ENCODE measurements at regions not wholly inside any gene's neighbourhood (a gene's known extent, or its start where the extent isn't known, plus 50 kb on each side); places are given as distances from the start of the nearest gene placed in this dataset.
A peak's percentile ranks its signal among the peaks of the same experiment; 100 is the strongest.

- H3K27me3 Mint-ChIP-seq: peaks cover under 1 to 21% (median 6%) of the 10 kb centered on the region in 3 donors
- H3K36me3 Mint-ChIP-seq: no peaks in the 10 kb centered on the region
- peaks cover 0 to 16% (median 0%) of the 10 kb centered on the region in 7 donors for H3K9me3 Mint-ChIP-seq
- no peak for ATAC-seq (ENCODE audit: low read depth in 2 of 2)
- no peak overlapping the region for H3K27ac Mint-ChIP-seq
- no peak for DNase-seq
- no peaks in the 10 kb centered on the region for H3K4me1 Mint-ChIP-seq
- H3K4me3 Mint-ChIP-seq: no peak overlapping the region
These were observed 343.4 kb downstream of the CDK5RAP2 start for GRCh38 chr9:120236596-120236995.

- Mint-ChIP-seq H3K9me3 (peaks cover 0 to 11% (median 0%) of the 10 kb centered on the region in 7 donors), H3K27ac (no peak overlapping the region), H3K27me3 (peaks cover 0 to 13% (median 5%) of the 10 kb centered on the region in 3 donors), H3K36me3 (no peaks in the 10 kb centered on the region), H3K4me1 (no peaks in the 10 kb centered on the region), H3K4me3 (no peak overlapping the region)
- DNase-seq: no peak
- no peak for ATAC-seq (ENCODE audit: low read depth in 2 of 2)
These were observed 344.9 kb downstream of the CDK5RAP2 start for GRCh38 chr9:120235081-120235480.

GRCh38 chr9:120230227-120230626, 349.7 kb downstream of the CDK5RAP2 start:
- Mint-ChIP-seq H3K27ac (no peak overlapping the region), H3K4me3 (no peak overlapping the region), H3K9me3 (peaks cover 0 to 9% (median 0%) of the 10 kb centered on the region in 7 donors), H3K4me1 (no peaks in the 10 kb centered on the region), H3K27me3 (peaks cover 5 to 13% (median 11%) of the 10 kb centered on the region in 3 donors), H3K36me3 (no peaks in the 10 kb centered on the region)
- DNase-seq (no peak), ATAC-seq (ENCODE audit: low read depth in 2 of 2) (no peak)

GRCh38 chr9:120221844-120222243, 358.1 kb downstream of the CDK5RAP2 start:
- Mint-ChIP-seq H3K27ac (no peak overlapping the region), H3K27me3 (peaks cover 0 to 14% (median 5%) of the 10 kb centered on the region in 3 donors), H3K36me3 (no peaks in the 10 kb centered on the region), H3K4me1 (no peaks in the 10 kb centered on the region), H3K4me3 (no peak overlapping the region), H3K9me3 (peaks cover 0 to 6% (median 2%) of the 10 kb centered on the region in 7 donors)
- ATAC-seq (ENCODE audit: low read depth in 2 of 2) (no peak), DNase-seq (no peak)

- Mint-ChIP-seq H3K4me3 (no peak overlapping the region), H3K4me1 (no peaks in the 10 kb centered on the region), H3K9me3 (peaks cover 0 to 19% (median 2%) of the 10 kb centered on the region in 7 donors), H3K27ac (no peak overlapping the region), H3K36me3 (no peaks in the 10 kb centered on the region), H3K27me3 (peaks cover 10 to 14% (median 12%) of the 10 kb centered on the region in 3 donors)
- ATAC-seq (ENCODE audit: low read depth in 2 of 2) (no peak), DNase-seq (no peak)
These were observed 365.6 kb downstream of the CDK5RAP2 start for GRCh38 chr9:120214332-120214731.

GRCh38 chr9:120212853-120213200, 367.1 kb downstream of the CDK5RAP2 start:
- DNase-seq (no peak), ATAC-seq (ENCODE audit: low read depth in 2 of 2) (no peak)
- Mint-ChIP-seq H3K36me3 (no peaks in the 10 kb centered on the region), H3K4me1 (no peaks in the 10 kb centered on the region), H3K9me3 (peaks cover 0 to 15% (median 2%) of the 10 kb centered on the region in 7 donors), H3K27me3 (peaks cover 10 to 19% (median 12%) of the 10 kb centered on the region in 3 donors), H3K4me3 (no peak overlapping the region), H3K27ac (no peak overlapping the region)

GRCh38 chr9:120212153-120212852, 367.7 kb downstream of the CDK5RAP2 start:
- ATAC-seq (ENCODE audit: low read depth in 2 of 2): no peak
- Mint-ChIP-seq H3K27ac (no peak overlapping the region), H3K9me3 (peaks cover 0 to 13% (median 2%) of the 10 kb centered on the region in 7 donors), H3K4me1 (no peaks in the 10 kb centered on the region), H3K36me3 (no peaks in the 10 kb centered on the region), H3K4me3 (no peak overlapping the region), H3K27me3 (peaks cover 10 to 22% (median 12%) of the 10 kb centered on the region in 3 donors)
- DNase-seq: no peak

- ATAC-seq (ENCODE audit: low read depth in 2 of 2): no peak
- Mint-ChIP-seq H3K4me3 (no peak overlapping the region), H3K27me3 (peaks cover 10 to 22% (median 12%) of the 10 kb centered on the region in 3 donors), H3K4me1 (no peaks in the 10 kb centered on the region), H3K36me3 (no peaks in the 10 kb centered on the region), H3K9me3 (peaks cover 0 to 13% (median 2%) of the 10 kb centered on the region in 7 donors), H3K27ac (no peak overlapping the region)
- DNase-seq: no peak
These were observed 369.7 kb downstream of the CDK5RAP2 start for GRCh38 chr9:120210274-120210673.

- ATAC-seq (ENCODE audit: low read depth in 2 of 2) (no peak), DNase-seq (no peak)
- Mint-ChIP-seq H3K27ac (no peak overlapping the region), H3K27me3 (peaks cover 0 to 9% (median 7%) of the 10 kb centered on the region in 3 donors), H3K36me3 (no peaks in the 10 kb centered on the region), H3K4me1 (no peaks in the 10 kb centered on the region), H3K4me3 (no peak overlapping the region), H3K9me3 (peaks cover 0 to 9% (median 4%) of the 10 kb centered on the region in 7 donors)
These were observed 376.9 kb downstream of the CDK5RAP2 start for GRCh38 chr9:120202856-120203654.

- H3K27me3 Mint-ChIP-seq: peaks cover 5 to 8% (median 7%) of the 10 kb centered on the region in 3 donors
- no peak overlapping the region for H3K4me3 Mint-ChIP-seq
- ATAC-seq (ENCODE audit: low read depth in 2 of 2) (no peak), DNase-seq (no peak)
- H3K9me3 Mint-ChIP-seq: peaks cover 0 to 9% (median 1%) of the 10 kb centered on the region in 7 donors
- no peak overlapping the region for H3K27ac Mint-ChIP-seq
- no peaks in the 10 kb centered on the region for H3K36me3 Mint-ChIP-seq
- H3K4me1 Mint-ChIP-seq: no peaks in the 10 kb centered on the region
These were observed 381.9 kb downstream of the CDK5RAP2 start for GRCh38 chr9:120198027-120198426.

GRCh38 chr9:120197605-120198004, 382.4 kb downstream of the CDK5RAP2 start:
- Mint-ChIP-seq H3K36me3 (no peaks in the 10 kb centered on the region), H3K27me3 (peaks cover 5 to 8% (median 7%) of the 10 kb centered on the region in 3 donors), H3K4me1 (no peaks in the 10 kb centered on the region), H3K9me3 (peaks cover 0 to 9% (median 1%) of the 10 kb centered on the region in 7 donors), H3K4me3 (peak overlapping the region in 1 of 8 donors; percentile 73), H3K27ac (peak overlapping the region in 1 of 6 donors; percentile 22)
- no peak for DNase-seq
- no peak for ATAC-seq (ENCODE audit: low read depth in 2 of 2)

GRCh38 chr9:120191141-120191540, 388.8 kb downstream of the CDK5RAP2 start:
- Mint-ChIP-seq H3K27me3 (peaks cover 0 to 16% (median 6%) of the 10 kb centered on the region in 3 donors), H3K36me3 (no peaks in the 10 kb centered on the region), H3K27ac (no peak overlapping the region), H3K9me3 (peaks cover 0 to 9% (median 3%) of the 10 kb centered on the region in 7 donors), H3K4me1 (no peaks in the 10 kb centered on the region), H3K4me3 (no peak overlapping the region)
- ATAC-seq (ENCODE audit: low read depth in 2 of 2) (no peak), DNase-seq (no peak)

GRCh38 chr9:120187758-120188157, 392.2 kb downstream of the CDK5RAP2 start:
- Mint-ChIP-seq H3K27ac (no peak overlapping the region), H3K27me3 (peaks cover 0 to 22% (median 9%) of the 10 kb centered on the region in 3 donors), H3K4me3 (no peak overlapping the region), H3K4me1 (no peaks in the 10 kb centered on the region), H3K9me3 (peaks cover 4 to 12% (median 9%) of the 10 kb centered on the region in 7 donors), H3K36me3 (peaks cover 0 to 7% of the 10 kb centered on the region in 2 donors)
- no peak for DNase-seq
- ATAC-seq (ENCODE audit: low read depth in 2 of 2): no peak

- Mint-ChIP-seq H3K4me3 (no peak overlapping the region), H3K27ac (no peak overlapping the region), H3K36me3 (peaks cover 0 to 7% of the 10 kb centered on the region in 2 donors), H3K27me3 (peaks cover 0 to 19% (median 9%) of the 10 kb centered on the region in 3 donors), H3K9me3 (peaks cover 4 to 12% (median 6%) of the 10 kb centered on the region in 7 donors), H3K4me1 (no peaks in the 10 kb centered on the region)
- no peak for DNase-seq
- no peak for ATAC-seq (ENCODE audit: low read depth in 2 of 2)
These were observed 393.7 kb downstream of the CDK5RAP2 start for GRCh38 chr9:120186276-120186675.
